Calu3 (cell line): ENCODE measurements at regions not wholly inside any gene's neighbourhood (a gene's known extent, or its start where the extent isn't known, plus 50 kb on each side); places are given as distances from the start of the nearest gene placed in this dataset.

Experiments used
- BruUV-seq: library from RNA; stranded (reverse); fragments of 400-500 nt; replicated peaks from 2 replicates; lab custom pipeline; 2021; lab: Mats Ljungman, UMichigan
- CTCF ChIA-PET: fragments of 300-600 bp; sonication (Branson Sonifier 250); formaldehyde crosslinking; loops from one replicate; lab custom pipeline; 2022; ENCODE audit warnings: antibody characterized with exemption; lab: Charles Lee
- DNase-seq: peaks from one replicate; pipeline ENCODE4 v3.0.0; 2022
- H3K27ac Mint-ChIP-seq: one replicate; pipeline ENCODE4 v1.8.0; 2022; ENCODE audit warnings: mixed read lengths; ENCODE audit not compliant: unreplicated experiment
- H3K27me3 Mint-ChIP-seq: one replicate; pipeline ENCODE4 v1.8.0; 2022; ENCODE audit warnings: mixed read lengths; ENCODE audit not compliant: unreplicated experiment
- H3K36me3 Mint-ChIP-seq: one replicate; pipeline ENCODE4 v1.8.0; 2022; ENCODE audit warnings: mild to moderate bottlenecking, moderate library complexity, mixed read lengths; ENCODE audit not compliant: insufficient read depth, unreplicated experiment
- H3K4me1 Mint-ChIP-seq: one replicate; pipeline ENCODE4 v1.8.0; 2022; ENCODE audit warnings: mild to moderate bottlenecking, low read depth, mixed read lengths; ENCODE audit not compliant: unreplicated experiment
- H3K4me3 Mint-ChIP-seq: one replicate; pipeline ENCODE4 v1.8.0; 2022; ENCODE audit warnings: mild to moderate bottlenecking, low read depth, moderate library complexity, mixed read lengths; ENCODE audit not compliant: unreplicated experiment
- H3K9me3 Mint-ChIP-seq: one replicate; pipeline ENCODE4 v1.8.0; 2022; ENCODE audit warnings: low read depth, mixed read lengths; ENCODE audit not compliant: unreplicated experiment
- CTCF ChIP-seq: fragments of 200-600 bp; IDR thresholded peaks from one replicate; pipeline ENCODE4 v1.8.0; 2022; ENCODE audit warnings: antibody characterized with exemption; ENCODE audit not compliant: unreplicated experiment
- intact Hi-C: fragments of 100-400 bp; cut with micrococcal nuclease; formaldehyde crosslinking; loops from one replicate; pipeline ENCODE4 v1.10.0; 2022; ENCODE audit not compliant: unreplicated experiment

GRCh38 chrX:120727452-120727851 lies 97.6 kb upstream of the C1GALT1C1 start:
- H3K36me3 Mint-ChIP-seq: no peaks in the 10 kb centered on the region
- DNase-seq: no peak
- H3K27ac Mint-ChIP-seq: no peak overlapping the region
- no peak for TF ChIP-seq CTCF
- BruUV-seq: no TSS peak
- no peaks in the 10 kb centered on the region for H3K4me1 Mint-ChIP-seq
- CTCF ChIA-PET: no interaction called here
- H3K9me3 Mint-ChIP-seq: peaks cover 2% of the 10 kb centered on the region
- intact Hi-C loops: no loop called here
- no peak overlapping the region for H3K4me3 Mint-ChIP-seq
- H3K27me3 Mint-ChIP-seq: no peaks in the 10 kb centered on the region

GRCh38 chrX:120726294-120726693 lies 96.4 kb upstream of the C1GALT1C1 start:
- Mint-ChIP-seq H3K9me3 (peaks cover 2% of the 10 kb centered on the region), H3K4me1 (no peaks in the 10 kb centered on the region), H3K27me3 (peaks cover 8% of the 10 kb centered on the region), H3K27ac (no peak overlapping the region), H3K36me3 (no peaks in the 10 kb centered on the region), H3K4me3 (no peak overlapping the region)
- intact Hi-C loops: no loop called here
- TF ChIP-seq CTCF: no peak
- BruUV-seq: no TSS peak
- CTCF ChIA-PET: no interaction called here
- DNase-seq: no peak

- intact Hi-C loops: no loop called here
- H3K36me3 Mint-ChIP-seq: no peaks in the 10 kb centered on the region
- BruUV-seq: no TSS peak
- no peak overlapping the region for H3K27ac Mint-ChIP-seq
- TF ChIP-seq CTCF: no peak
- peaks cover 2% of the 10 kb centered on the region for H3K9me3 Mint-ChIP-seq
- no peak for DNase-seq
- no peak overlapping the region for H3K4me3 Mint-ChIP-seq
- H3K4me1 Mint-ChIP-seq: no peaks in the 10 kb centered on the region
- peaks cover 12% of the 10 kb centered on the region for H3K27me3 Mint-ChIP-seq
- CTCF ChIA-PET: no interaction called here
Observed at GRCh38 chrX:120725874-120726273, 96.0 kb upstream of the C1GALT1C1 start.

- CTCF ChIA-PET: interaction anchor here (0.9 kb wide), 1 partner anchor 16 kb away, joined by 4 read pairs; no protein-coding TSS in a partner anchor
- no peaks in the 10 kb centered on the region for H3K9me3 Mint-ChIP-seq
Observed at GRCh38 chrX:120719622-120720021, 89.8 kb upstream of the C1GALT1C1 start.

More at GRCh38 chrX:120719622-120720021, 89.8 kb upstream of the C1GALT1C1 start:
- intact Hi-C loops: no loop called here
- no peak overlapping the region for H3K4me3 Mint-ChIP-seq
- H3K27ac Mint-ChIP-seq: no peak overlapping the region
- peaks cover 13% of the 10 kb centered on the region for H3K27me3 Mint-ChIP-seq
- H3K4me1 Mint-ChIP-seq: no peaks in the 10 kb centered on the region
- no peak for TF ChIP-seq CTCF
- H3K36me3 Mint-ChIP-seq: no peaks in the 10 kb centered on the region
- DNase-seq: no peak
- BruUV-seq: no TSS peak
